ENCODE measurements at regions not wholly inside any gene's neighbourhood (a gene's known extent, or its start where the extent isn't known, plus 50 kb on each side); places are given as distances from the start of the nearest gene placed in this dataset.

GRCh38 chr1:244284641-244285156 lies 167.0 kb downstream of the ADSS2 start:
- intact Hi-C loops (cut with DNase I; ENCODE audit: low total_unique reads): no loop called here
- H3K27ac ChIP-seq: no peak overlapping the region
- H3K9me3 ChIP-seq: peaks cover 0 to 4% (median 0%) of the 10 kb centered on the region in 4 donors
- TF ChIP-seq POLR2AphosphoS5 (IDR thresholded peaks at IDR 0.05) (no peak), POLR2A (IDR thresholded peaks at IDR 0.05) (no peak), EP300 (IDR thresholded peaks at IDR 0.05) (no peak)
- TF ChIP-seq, protein P1, sequence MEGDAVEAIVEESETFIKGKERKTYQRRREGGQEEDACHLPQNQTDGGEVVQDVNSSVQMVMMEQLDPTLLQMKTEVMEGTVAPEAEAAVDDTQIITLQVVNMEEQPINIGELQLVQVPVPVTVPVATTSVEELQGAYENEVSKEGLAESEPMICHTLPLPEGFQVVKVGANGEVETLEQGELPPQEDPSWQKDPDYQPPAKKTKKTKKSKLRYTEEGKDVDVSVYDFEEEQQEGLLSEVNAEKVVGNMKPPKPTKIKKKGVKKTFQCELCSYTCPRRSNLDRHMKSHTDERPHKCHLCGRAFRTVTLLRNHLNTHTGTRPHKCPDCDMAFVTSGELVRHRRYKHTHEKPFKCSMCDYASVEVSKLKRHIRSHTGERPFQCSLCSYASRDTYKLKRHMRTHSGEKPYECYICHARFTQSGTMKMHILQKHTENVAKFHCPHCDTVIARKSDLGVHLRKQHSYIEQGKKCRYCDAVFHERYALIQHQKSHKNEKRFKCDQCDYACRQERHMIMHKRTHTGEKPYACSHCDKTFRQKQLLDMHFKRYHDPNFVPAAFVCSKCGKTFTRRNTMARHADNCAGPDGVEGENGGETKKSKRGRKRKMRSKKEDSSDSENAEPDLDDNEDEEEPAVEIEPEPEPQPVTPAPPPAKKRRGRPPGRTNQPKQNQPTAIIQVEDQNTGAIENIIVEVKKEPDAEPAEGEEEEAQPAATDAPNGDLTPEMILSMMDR (IDR thresholded peaks at IDR 0.05): no peak
- DNase-seq: no peak
- no peaks in the 10 kb centered on the region for H3K4me1 ChIP-seq
- no peak overlapping the region for H3K4me3 ChIP-seq
- H3K27me3 ChIP-seq: no peaks in the 10 kb centered on the region
- 86 to 93% (median 89%) methylated on average over 15 to 17 of the region's 17 CpGs for WGBS, 5 donors
- no peaks in the 10 kb centered on the region for H3K36me3 ChIP-seq

GRCh38 chr1:244286341-244286740 lies 165.4 kb downstream of the ADSS2 start:
- H3K27ac ChIP-seq: no peak overlapping the region
- TF ChIP-seq, protein P1 (IDR thresholded peaks at IDR 0.05): no peak
- TF ChIP-seq EP300 (IDR thresholded peaks at IDR 0.05) (no peak), POLR2A (IDR thresholded peaks at IDR 0.05) (no peak), POLR2AphosphoS5 (IDR thresholded peaks at IDR 0.05) (no peak)
- H3K36me3 ChIP-seq: no peaks in the 10 kb centered on the region
- no peaks in the 10 kb centered on the region for H3K4me1 ChIP-seq
- H3K4me3 ChIP-seq: no peak overlapping the region
- 70 to 83% (median 76%) methylated on average over 5 of the region's 5 CpGs for WGBS, 5 donors
- DNase-seq: no peak
- intact Hi-C loops (cut with DNase I; ENCODE audit: low total_unique reads): no loop called here
- H3K9me3 ChIP-seq: peaks cover 0 to 4% (median 0%) of the 10 kb centered on the region in 4 donors
- H3K27me3 ChIP-seq: no peaks in the 10 kb centered on the region

- intact Hi-C loops (cut with DNase I; ENCODE audit: low total_unique reads): no loop called here
- WGBS, 5 donors: 75 to 83% (median 79%) methylated on average over 1 of the region's 1 CpG
- H3K27me3 ChIP-seq: no peaks in the 10 kb centered on the region
Observed at GRCh38 chr1:244287726-244288125, 164.0 kb downstream of the ADSS2 start.

GRCh38 chr1:244288663-244289062 lies 163.0 kb downstream of the ADSS2 start:
- Histone ChIP-seq H3K9me3 (peaks cover 0 to 4% (median 0%) of the 10 kb centered on the region in 4 donors), H3K27me3 (no peaks in the 10 kb centered on the region), H3K4me1 (no peaks in the 10 kb centered on the region), H3K27ac (no peak overlapping the region), H3K36me3 (no peaks in the 10 kb centered on the region), H3K4me3 (no peak overlapping the region)
- intact Hi-C loops (cut with DNase I; ENCODE audit: low total_unique reads): no loop called here
- 90 to 98% (median 94%) methylated on average over 1 of the region's 1 CpG for WGBS, 5 donors
- TF ChIP-seq EP300 (IDR thresholded peaks at IDR 0.05) (no peak), POLR2A (IDR thresholded peaks at IDR 0.05) (no peak), POLR2AphosphoS5 (IDR thresholded peaks at IDR 0.05) (no peak)
- TF ChIP-seq, protein P1 (IDR thresholded peaks at IDR 0.05): no peak
- DNase-seq: no peak

More at GRCh38 chr1:244287726-244288125, 164.0 kb downstream of the ADSS2 start:
- Histone ChIP-seq H3K9me3 (peaks cover 0 to 4% (median 0%) of the 10 kb centered on the region in 4 donors), H3K36me3 (no peaks in the 10 kb centered on the region), H3K4me1 (no peaks in the 10 kb centered on the region), H3K4me3 (no peak overlapping the region), H3K27ac (no peak overlapping the region)
- TF ChIP-seq, protein P1 (IDR thresholded peaks at IDR 0.05): no peak
- no peak for TF ChIP-seq EP300 (IDR thresholded peaks at IDR 0.05)
- no peak for TF ChIP-seq POLR2AphosphoS5 (IDR thresholded peaks at IDR 0.05)
- TF ChIP-seq POLR2A (IDR thresholded peaks at IDR 0.05): no peak
- no peak for DNase-seq

Measured in stomach (tissue), 8 donors.